ENCODE measurements at regions not wholly inside any gene's neighbourhood (a gene's known extent, or its start where the extent isn't known, plus 50 kb on each side); places are given as distances from the start of the nearest gene placed in this dataset.

GRCh38 chrX:139304471-139304870 lies 226.1 kb upstream of the F9 start:
- H3K4me3 Mint-ChIP-seq, result no peak overlapping the region
- H3K36me3 ChIP-seq (ENCODE audit: insufficient read depth), result no peaks in the 10 kb centered on the region
- H4K20me1 ChIP-seq (replicated peaks; ENCODE audit: insufficient read depth), result no peaks in the 10 kb centered on the region
- no peak for DNase-seq (ENCODE audit: low spot score)
- peaks cover 34% of the 10 kb centered on the region for H3K9me3 Mint-ChIP-seq
- no peaks in the 10 kb centered on the region for H3K27me3 ChIP-seq (ENCODE audit: insufficient read depth)
- ATAC-seq, result no peak
- no peaks in the 10 kb centered on the region for H3K4me1 ChIP-seq (ENCODE audit: insufficient read depth)
- TF ChIP-seq JUNB (IDR thresholded peaks at IDR 0.05; ENCODE audit: unreplicated experiment) (no peak), POLR2AphosphoS5 (IDR thresholded peaks at IDR 0.05; ENCODE audit: low read depth) (no peak), STAT1 (IDR thresholded peaks at IDR 0.05; ENCODE audit: unreplicated experiment) (no peak), ZNF114 (CRISPR knock-in tag; IDR thresholded peaks at IDR 0.05) (no peak), ETS1 (IDR thresholded peaks at IDR 0.05) (no peak)
- TF ChIP-seq, protein P1, sequence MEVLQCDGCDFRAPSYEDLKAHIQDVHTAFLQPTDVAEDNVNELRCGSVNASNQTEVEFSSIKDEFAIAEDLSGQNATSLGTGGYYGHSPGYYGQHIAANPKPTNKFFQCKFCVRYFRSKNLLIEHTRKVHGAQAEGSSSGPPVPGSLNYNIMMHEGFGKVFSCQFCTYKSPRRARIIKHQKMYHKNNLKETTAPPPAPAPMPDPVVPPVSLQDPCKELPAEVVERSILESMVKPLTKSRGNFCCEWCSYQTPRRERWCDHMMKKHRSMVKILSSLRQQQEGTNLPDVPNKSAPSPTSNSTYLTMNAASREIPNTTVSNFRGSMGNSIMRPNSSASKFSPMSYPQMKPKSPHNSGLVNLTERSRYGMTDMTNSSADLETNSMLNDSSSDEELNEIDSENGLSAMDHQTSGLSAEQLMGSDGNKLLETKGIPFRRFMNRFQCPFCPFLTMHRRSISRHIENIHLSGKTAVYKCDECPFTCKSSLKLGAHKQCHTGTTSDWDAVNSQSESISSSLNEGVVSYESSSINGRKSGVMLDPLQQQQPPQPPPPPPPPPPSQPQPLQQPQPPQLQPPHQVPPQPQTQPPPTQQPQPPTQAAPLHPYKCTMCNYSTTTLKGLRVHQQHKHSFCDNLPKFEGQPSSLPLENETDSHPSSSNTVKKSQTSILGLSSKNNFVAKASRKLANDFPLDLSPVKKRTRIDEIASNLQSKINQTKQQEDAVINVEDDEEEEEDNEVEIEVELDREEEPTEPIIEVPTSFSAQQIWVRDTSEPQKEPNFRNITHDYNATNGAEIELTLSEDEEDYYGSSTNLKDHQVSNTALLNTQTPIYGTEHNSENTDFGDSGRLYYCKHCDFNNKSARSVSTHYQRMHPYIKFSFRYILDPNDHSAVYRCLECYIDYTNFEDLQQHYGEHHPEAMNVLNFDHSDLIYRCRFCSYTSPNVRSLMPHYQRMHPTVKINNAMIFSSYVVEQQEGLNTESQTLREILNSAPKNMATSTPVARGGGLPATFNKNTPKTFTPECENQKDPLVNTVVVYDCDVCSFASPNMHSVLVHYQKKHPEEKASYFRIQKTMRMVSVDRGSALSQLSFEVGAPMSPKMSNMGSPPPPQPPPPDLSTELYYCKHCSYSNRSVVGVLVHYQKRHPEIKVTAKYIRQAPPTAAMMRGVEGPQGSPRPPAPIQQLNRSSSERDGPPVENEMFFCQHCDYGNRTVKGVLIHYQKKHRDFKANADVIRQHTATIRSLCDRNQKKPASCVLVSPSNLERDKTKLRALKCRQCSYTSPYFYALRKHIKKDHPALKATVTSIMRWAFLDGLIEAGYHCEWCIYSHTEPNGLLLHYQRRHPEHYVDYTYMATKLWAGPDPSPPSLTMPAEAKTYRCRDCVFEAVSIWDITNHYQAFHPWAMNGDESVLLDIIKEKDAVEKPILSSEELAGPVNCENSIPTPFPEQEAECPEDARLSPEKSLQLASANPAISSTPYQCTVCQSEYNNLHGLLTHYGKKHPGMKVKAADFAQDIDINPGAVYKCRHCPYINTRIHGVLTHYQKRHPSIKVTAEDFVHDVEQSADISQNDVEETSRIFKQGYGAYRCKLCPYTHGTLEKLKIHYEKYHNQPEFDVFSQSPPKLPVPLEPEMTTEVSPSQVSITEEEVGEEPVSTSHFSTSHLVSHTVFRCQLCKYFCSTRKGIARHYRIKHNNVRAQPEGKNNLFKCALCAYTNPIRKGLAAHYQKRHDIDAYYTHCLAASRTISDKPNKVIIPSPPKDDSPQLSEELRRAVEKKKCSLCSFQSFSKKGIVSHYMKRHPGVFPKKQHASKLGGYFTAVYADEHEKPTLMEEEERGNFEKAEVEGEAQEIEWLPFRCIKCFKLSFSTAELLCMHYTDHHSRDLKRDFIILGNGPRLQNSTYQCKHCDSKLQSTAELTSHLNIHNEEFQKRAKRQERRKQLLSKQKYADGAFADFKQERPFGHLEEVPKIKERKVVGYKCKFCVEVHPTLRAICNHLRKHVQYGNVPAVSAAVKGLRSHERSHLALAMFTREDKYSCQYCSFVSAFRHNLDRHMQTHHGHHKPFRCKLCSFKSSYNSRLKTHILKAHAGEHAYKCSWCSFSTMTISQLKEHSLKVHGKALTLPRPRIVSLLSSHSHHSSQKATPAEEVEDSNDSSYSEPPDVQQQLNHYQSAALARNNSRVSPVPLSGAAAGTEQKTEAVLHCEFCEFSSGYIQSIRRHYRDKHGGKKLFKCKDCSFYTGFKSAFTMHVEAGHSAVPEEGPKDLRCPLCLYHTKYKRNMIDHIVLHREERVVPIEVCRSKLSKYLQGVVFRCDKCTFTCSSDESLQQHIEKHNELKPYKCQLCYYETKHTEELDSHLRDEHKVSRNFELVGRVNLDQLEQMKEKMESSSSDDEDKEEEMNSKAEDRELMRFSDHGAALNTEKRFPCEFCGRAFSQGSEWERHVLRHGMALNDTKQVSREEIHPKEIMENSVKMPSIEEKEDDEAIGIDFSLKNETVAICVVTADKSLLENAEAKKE (CRISPR knock-in tag; IDR thresholded peaks at IDR 0.05), result no peak
- TF ChIP-seq, protein P2, sequence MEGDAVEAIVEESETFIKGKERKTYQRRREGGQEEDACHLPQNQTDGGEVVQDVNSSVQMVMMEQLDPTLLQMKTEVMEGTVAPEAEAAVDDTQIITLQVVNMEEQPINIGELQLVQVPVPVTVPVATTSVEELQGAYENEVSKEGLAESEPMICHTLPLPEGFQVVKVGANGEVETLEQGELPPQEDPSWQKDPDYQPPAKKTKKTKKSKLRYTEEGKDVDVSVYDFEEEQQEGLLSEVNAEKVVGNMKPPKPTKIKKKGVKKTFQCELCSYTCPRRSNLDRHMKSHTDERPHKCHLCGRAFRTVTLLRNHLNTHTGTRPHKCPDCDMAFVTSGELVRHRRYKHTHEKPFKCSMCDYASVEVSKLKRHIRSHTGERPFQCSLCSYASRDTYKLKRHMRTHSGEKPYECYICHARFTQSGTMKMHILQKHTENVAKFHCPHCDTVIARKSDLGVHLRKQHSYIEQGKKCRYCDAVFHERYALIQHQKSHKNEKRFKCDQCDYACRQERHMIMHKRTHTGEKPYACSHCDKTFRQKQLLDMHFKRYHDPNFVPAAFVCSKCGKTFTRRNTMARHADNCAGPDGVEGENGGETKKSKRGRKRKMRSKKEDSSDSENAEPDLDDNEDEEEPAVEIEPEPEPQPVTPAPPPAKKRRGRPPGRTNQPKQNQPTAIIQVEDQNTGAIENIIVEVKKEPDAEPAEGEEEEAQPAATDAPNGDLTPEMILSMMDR (conservative IDR thresholded peaks at IDR 0.05; ENCODE audit: low read depth in 2 of 2), result no peak
- no peak overlapping the region for H3K4me3 ChIP-seq
- no peaks in the 10 kb centered on the region for H3K9me2 ChIP-seq (ENCODE audit: insufficient read depth)
- H3F3A ChIP-seq (replicated peaks; ENCODE audit: low read depth), result no peaks in the 10 kb centered on the region
- H3K27me3 Mint-ChIP-seq (ENCODE audit: insufficient read depth, low read depth, poor library complexity), result no peaks in the 10 kb centered on the region
- H3K27ac ChIP-seq (ENCODE audit: low read depth), result no peak overlapping the region
- H2AFZ ChIP-seq, result no peak overlapping the region
- H3K27ac Mint-ChIP-seq, result no peak overlapping the region
- H3K4me1 Mint-ChIP-seq, result peaks cover 6% of the 10 kb centered on the region; the same call in 2 of the 3 replicates
- no peaks in the 10 kb centered on the region for H3K79me2 ChIP-seq (replicated peaks; ENCODE audit: insufficient read depth)
- peaks cover 20% of the 10 kb centered on the region; the same call in 2 of the 3 replicates for H3K36me3 Mint-ChIP-seq (ENCODE audit: low read depth)
- H3K4me2 ChIP-seq, result no peak overlapping the region
